Suprapubic skin (tissue), 4 donors: ENCODE measurements at regions not wholly inside any gene's neighbourhood (a gene's known extent, or its start where the extent isn't known, plus 50 kb on each side); places are given as distances from the start of the nearest gene placed in this dataset.

Experiments
- DNase-seq, 2 donors: peaks; one replicate each; pipeline ENCODE4 v3.0.0-alpha.2; 2019; ENCODE audit warnings: low spot score in 2 of 2
- H3K27ac ChIP-seq: fragments of 200-600 bp; sonication (generic); one replicate; pipeline ENCODE4 v1.5.1; 2019
- H3K27me3 ChIP-seq: fragments of 200-600 bp; sonication (generic); one replicate; pipeline ENCODE4 v1.5.1; 2019
- H3K36me3 ChIP-seq: fragments of 200-600 bp; sonication (generic); one replicate; pipeline ENCODE4 v1.5.1; 2019
- H3K4me1 ChIP-seq: fragments of 200-600 bp; sonication (generic); one replicate; pipeline ENCODE4 v1.5.1; 2019
- H3K4me3 ChIP-seq: fragments of 200-600 bp; sonication (generic); one replicate; pipeline ENCODE4 v1.5.1; 2019; ENCODE audit warnings: mild to moderate bottlenecking
- H3K9me3 ChIP-seq: fragments of 200-600 bp; sonication (generic); one replicate; pipeline ENCODE4 v1.5.1; 2019
- CTCF ChIP-seq, 2 donors: fragments of 200-600 bp in 1 of 2; fragments of 450-650 bp in 1 of 2; sonication (generic) in 1 of 2; IDR thresholded peaks; one replicate each; pipeline ENCODE4 v1.5.1; 2016 to 2019; ENCODE audit warnings: antibody characterized with exemption in 2 of 2, mild to moderate bottlenecking in 1 of 2, moderate library complexity in 1 of 2
- EP300 ChIP-seq: sonication (generic); formaldehyde crosslinking; IDR thresholded peaks from one replicate; pipeline ENCODE4 v1.6.1; 2017; ENCODE audit warnings: antibody characterized with exemption
- POLR2A ChIP-seq, 2 donors: fragments of 450-650 bp; IDR thresholded peaks; one replicate each; pipeline ENCODE4 v1.6.1; 2017; ENCODE audit warnings: antibody characterized with exemption in 2 of 2, mild to moderate bottlenecking in 2 of 2, moderate library complexity in 2 of 2
- POLR2AphosphoS5 ChIP-seq, 3 donors: sonication (generic); formaldehyde crosslinking; IDR thresholded peaks; one replicate each; pipeline ENCODE4 v1.6.1; 2017; ENCODE audit warnings: antibody characterized with exemption in 3 of 3
- WGBS: methylation state at CpG from one replicate; pipeline ENCODE4 v1.1.5; 2018; 5-methylcytosine and 5-hydroxymethylcytosine counted together

DNA sequence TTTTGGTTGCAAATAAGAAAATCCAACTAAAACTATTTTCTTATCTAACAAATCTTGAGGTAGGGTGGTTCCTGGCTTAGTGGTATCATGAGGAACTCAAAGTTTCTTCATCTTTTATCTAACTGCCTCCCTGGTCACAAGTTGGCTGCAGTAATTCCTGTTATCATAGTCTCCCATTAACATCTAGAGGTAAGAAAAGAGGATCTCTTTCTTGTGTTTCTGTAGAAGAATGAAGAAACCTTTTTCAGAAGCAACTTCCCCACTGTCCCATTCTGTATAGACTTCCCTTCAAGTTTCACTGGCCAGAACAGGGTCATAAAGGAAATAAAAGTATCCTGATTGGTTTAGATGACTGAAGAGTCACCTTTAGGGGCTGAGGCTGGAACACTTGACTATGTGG is 81.8 kb upstream of the ELL2 start:
- Histone ChIP-seq H3K9me3 (no peaks in the 10 kb centered on the region), H3K27ac (no peak overlapping the region), H3K4me1 (no peaks in the 10 kb centered on the region), H3K4me3 (no peak overlapping the region), H3K27me3 (no peaks in the 10 kb centered on the region), H3K36me3 (no peaks in the 10 kb centered on the region)
- no peak for DNase-seq
- no peak for TF ChIP-seq POLR2A (IDR thresholded peaks at IDR 0.05)
- no peak for TF ChIP-seq POLR2AphosphoS5 (IDR thresholded peaks at IDR 0.05)
- TF ChIP-seq EP300: no peak
- no peak for TF ChIP-seq CTCF (IDR thresholded peaks at IDR 0.05)

DNA sequence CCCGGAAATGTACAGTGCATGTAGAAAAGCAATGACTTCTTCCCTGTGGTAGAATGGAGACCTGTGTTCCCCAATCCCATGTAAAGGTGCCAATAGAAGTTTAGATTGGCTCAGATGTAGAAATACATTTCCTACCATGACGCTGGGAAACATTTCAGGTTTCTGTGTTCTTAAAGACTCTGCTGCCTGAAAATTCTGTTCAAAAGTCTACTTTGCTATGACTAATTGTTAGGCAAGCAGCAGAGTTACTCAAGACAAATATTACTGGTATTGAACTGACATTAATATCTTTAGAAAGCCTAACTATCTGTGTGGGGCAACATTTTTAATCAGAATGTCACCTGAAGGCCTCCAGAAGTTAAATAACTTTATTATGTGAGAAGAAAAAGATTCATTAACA is 75.5 kb upstream of the ELL2 start:
- H3K27me3 ChIP-seq: no peaks in the 10 kb centered on the region
- DNase-seq: no peak
- H3K4me1 ChIP-seq: peaks cover 15% of the 10 kb centered on the region
- H3K9me3 ChIP-seq: no peaks in the 10 kb centered on the region
- 58% methylated on average over 2 of the region's 2 CpGs for WGBS
- H3K36me3 ChIP-seq: no peaks in the 10 kb centered on the region
- no peak overlapping the region for H3K4me3 ChIP-seq
- no peak for TF ChIP-seq EP300
- TF ChIP-seq CTCF (IDR thresholded peaks at IDR 0.05): no peak
- TF ChIP-seq POLR2A (IDR thresholded peaks at IDR 0.05): no peak
- TF ChIP-seq POLR2AphosphoS5 (IDR thresholded peaks at IDR 0.05): no peak
- H3K27ac ChIP-seq: no peak overlapping the region

DNA sequence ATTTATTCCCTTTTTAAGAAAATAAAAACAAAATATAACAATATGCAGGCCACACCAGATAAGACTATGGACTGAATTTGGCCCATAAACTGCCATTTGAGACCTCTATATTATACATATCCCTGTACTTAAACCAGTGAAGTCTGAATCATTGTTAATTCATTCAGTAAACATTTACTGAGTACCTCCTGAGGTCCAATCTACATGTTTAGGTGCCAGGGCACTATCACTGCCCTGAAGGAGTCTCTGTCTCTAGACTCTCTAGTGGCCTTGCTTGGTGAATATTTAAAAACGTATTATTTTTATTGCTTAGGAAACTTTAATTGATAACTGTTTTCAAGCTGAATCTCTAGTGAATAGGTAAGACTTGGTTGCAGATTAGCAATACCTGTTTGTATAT is 74.7 kb upstream of the ELL2 start:
- no peaks in the 10 kb centered on the region for H3K27me3 ChIP-seq
- WGBS: 73% methylated on average over 1 of the region's 1 CpG

GRCh38 chr5:96035796-96036195 is 74.1 kb upstream of the ELL2 start:
- Histone ChIP-seq H3K9me3 (no peaks in the 10 kb centered on the region), H3K4me1 (peaks cover 15% of the 10 kb centered on the region), H3K36me3 (no peaks in the 10 kb centered on the region), H3K27me3 (no peaks in the 10 kb centered on the region), H3K27ac (no peak overlapping the region), H3K4me3 (no peak overlapping the region)
- TF ChIP-seq POLR2AphosphoS5 (IDR thresholded peaks at IDR 0.05) (no peak), EP300 (no peak), CTCF (IDR thresholded peaks at IDR 0.05) (no peak), POLR2A (IDR thresholded peaks at IDR 0.05) (no peak)
- whole genome bisulfite sequencing: 65% methylated on average over 3 of the region's 3 CpGs
- no peak for DNase-seq

More for the DNA sequence above, 74.7 kb upstream of the ELL2 start:
- Histone ChIP-seq H3K9me3 (no peaks in the 10 kb centered on the region), H3K36me3 (no peaks in the 10 kb centered on the region), H3K4me1 (peaks cover 15% of the 10 kb centered on the region), H3K4me3 (no peak overlapping the region), H3K27ac (no peak overlapping the region)
- DNase-seq: no peak
- TF ChIP-seq CTCF (IDR thresholded peaks at IDR 0.05): no peak
- TF ChIP-seq POLR2AphosphoS5 (IDR thresholded peaks at IDR 0.05): no peak
- TF ChIP-seq EP300: no peak
- TF ChIP-seq POLR2A (IDR thresholded peaks at IDR 0.05): no peak

- TF ChIP-seq CTCF (IDR thresholded peaks at IDR 0.05) (no peak), EP300 (no peak), POLR2A (IDR thresholded peaks at IDR 0.05) (no peak), POLR2AphosphoS5 (IDR thresholded peaks at IDR 0.05) (no peak)
- Histone ChIP-seq H3K36me3 (no peaks in the 10 kb centered on the region), H3K27me3 (no peaks in the 10 kb centered on the region), H3K4me3 (no peak overlapping the region), H3K27ac (no peak overlapping the region), H3K9me3 (no peaks in the 10 kb centered on the region), H3K4me1 (peaks cover 15% of the 10 kb centered on the region)
- DNase-seq: no peak
- 87% methylated on average over 1 of the region's 1 CpG for WGBS
These were observed 71.5 kb upstream of the ELL2 start for GRCh38 chr5:96033116-96033515.
